ENCODE measurements at regions not wholly inside any gene's neighbourhood (a gene's known extent, or its start where the extent isn't known, plus 50 kb on each side); places are given as distances from the start of the nearest gene placed in this dataset.

DNA sequence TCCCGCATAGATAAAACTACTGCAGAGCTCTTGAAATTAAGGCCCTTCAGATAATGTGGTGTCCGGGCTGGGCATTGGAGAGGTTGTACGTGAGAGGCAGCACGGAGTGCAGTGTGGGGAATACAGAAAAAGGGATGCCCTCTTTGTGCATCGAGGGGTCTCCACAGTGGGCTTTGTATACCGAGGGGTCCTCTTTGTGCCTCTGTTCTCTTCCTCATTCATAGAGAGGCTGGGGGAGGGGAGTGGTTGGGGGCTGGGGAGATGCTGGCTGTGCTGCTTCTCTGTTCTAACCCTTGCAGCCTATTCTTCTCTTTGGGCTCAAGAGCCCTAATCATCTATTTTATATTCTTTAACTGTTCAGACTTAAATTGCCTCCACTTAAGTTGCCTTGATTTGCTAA, 74.3 kb upstream of the NDN start:
- TF ChIP-seq CTCF (IDR thresholded peaks at IDR 0.05) = no peak
- no peak for TF ChIP-seq POLR2A (IDR thresholded peaks at IDR 0.05)

Measured in breast epithelium (tissue), 3 donors.